MM.1S (cell line): ENCODE measurements at regions not wholly inside any gene's neighbourhood (a gene's known extent, or its start where the extent isn't known, plus 50 kb on each side); places are given as distances from the start of the nearest gene placed in this dataset.

Experiments used
- DNase-seq: peaks from one replicate; pipeline ENCODE4 v3.0.0-alpha.2; 2015
- H2AFZ ChIP-seq: fragments of 300-600 bp; sonication (generic); 2 replicates; pipeline ENCODE4 v1.6.0; 2016; ENCODE audit warnings: antibody characterized with exemption, low read length
- H3F3A ChIP-seq: fragments of 300-600 bp; sonication (generic); 2 replicates; pipeline ENCODE4 v1.6.1; 2016; ENCODE audit warnings: mild to moderate bottlenecking, antibody characterized with exemption, low read length, moderate library complexity, mixed read lengths; ENCODE audit not compliant: insufficient read depth
- H3K27ac ChIP-seq: fragments of 300-600 bp; sonication (generic); 2 replicates; pipeline ENCODE4 v1.5.1; 2016; ENCODE audit warnings: mild to moderate bottlenecking, low read length
- H3K27me3 ChIP-seq: fragments of 300-600 bp; sonication (generic); replicated peaks from 2 replicates; pipeline ENCODE4 v1.6.0; 2016; ENCODE audit warnings: low read length; ENCODE audit not compliant: insufficient read depth
- H3K36me3 ChIP-seq: fragments of 300-600 bp; sonication (generic); replicated peaks from 2 replicates; pipeline ENCODE4 v1.6.1; 2016; ENCODE audit warnings: mild to moderate bottlenecking, low read length, mixed read lengths; ENCODE audit not compliant: insufficient read depth
- H3K4me1 ChIP-seq: fragments of 300-600 bp; sonication (generic); 2 replicates; pipeline ENCODE4 v1.6.1; 2016; ENCODE audit warnings: low read length, mixed read lengths
- H3K4me2 ChIP-seq: fragments of 300-600 bp; sonication (generic); 2 replicates; pipeline ENCODE4 v1.6.0; 2016; ENCODE audit warnings: low read depth, low read length
- H3K4me3 ChIP-seq: fragments of 300-600 bp; sonication (generic); 2 replicates; pipeline ENCODE4 v1.5.1; 2016; ENCODE audit warnings: low read length, mixed read lengths
- H3K79me2 ChIP-seq: fragments of 300-600 bp; sonication (generic); 2 replicates; pipeline ENCODE4 v1.6.1; 2016; ENCODE audit warnings: mixed run types, low read length, mixed read lengths
- H3K9ac ChIP-seq: fragments of 300-600 bp; sonication (generic); 2 replicates; pipeline ENCODE4 v1.6.1; 2016; ENCODE audit warnings: low read length, mixed read lengths
- H3K9me2 ChIP-seq: fragments of 300-600 bp; sonication (generic); replicated peaks from 2 replicates; pipeline ENCODE4 v1.6.1; 2016; ENCODE audit warnings: mild to moderate bottlenecking, low read length, mixed read lengths; ENCODE audit not compliant: insufficient read depth
- H3K9me3 ChIP-seq: fragments of 300-600 bp; sonication (generic); replicated peaks from 2 replicates; pipeline ENCODE4 v1.6.1; 2016; ENCODE audit warnings: mild to moderate bottlenecking, low read length, mixed read lengths; ENCODE audit not compliant: insufficient read depth
- H4K20me1 ChIP-seq: fragments of 300-600 bp; sonication (generic); 2 replicates; pipeline ENCODE4 v1.6.1; 2016; ENCODE audit warnings: mild to moderate bottlenecking, low read length, moderate library complexity, mixed read lengths; ENCODE audit not compliant: insufficient read depth
- CTCF ChIP-seq: fragments of 300-600 bp; sonication (generic); IDR thresholded peaks from 2 replicates; pipeline ENCODE4 v1.5.1; 2016; ENCODE audit warnings: antibody characterized with exemption, low read length, mixed read lengths
- EZH2 ChIP-seq: fragments of 300-600 bp; sonication (generic); optimal IDR thresholded peaks from 2 replicates; pipeline ENCODE3; 2017; ENCODE audit warnings: low read depth, mild to moderate bottlenecking, antibody characterized with exemption, low read length, mixed read lengths
- EZH2phosphoT487 ChIP-seq: fragments of 300-600 bp; sonication (generic); IDR thresholded peaks from 2 replicates; pipeline ENCODE4 v1.6.1; 2018; ENCODE audit warnings: antibody characterized with exemption, low read length

- H3F3A ChIP-seq, result peaks cover 56% of the 10 kb centered on the region
- H3K4me3 ChIP-seq, result peak overlapping the region; percentile 84
- no peaks in the 10 kb centered on the region for H3K9me3 ChIP-seq
- H3K4me2 ChIP-seq, result peak overlapping the region; percentile 86
- peak overlapping the region; percentile 99 for H3K27ac ChIP-seq
- H4K20me1 ChIP-seq, result no peaks in the 10 kb centered on the region
- peak overlapping the region; percentile 49 for H2AFZ ChIP-seq
- DNase-seq, result no peak
- peak overlapping the region; percentile 93 for H3K9ac ChIP-seq
- H3K27me3 ChIP-seq, result no peaks in the 10 kb centered on the region
- H3K4me1 ChIP-seq, result peaks cover 11% of the 10 kb centered on the region; the same call in 1 of the 2 replicates
- TF ChIP-seq EZH2phosphoT487, result no peak
- TF ChIP-seq EZH2, result no peak
- no peak for TF ChIP-seq CTCF
- H3K36me3 ChIP-seq, result no peaks in the 10 kb centered on the region
- no peaks in the 10 kb centered on the region for H3K9me2 ChIP-seq
- H3K79me2 ChIP-seq, result no peaks in the 10 kb centered on the region
These were observed 93.4 kb upstream of the BTN3A2 start for GRCh38 chr6:26271668-26272024.

GRCh38 chr6:26272171-26272637 is 92.8 kb upstream of the BTN3A2 start:
- H3K9me2 ChIP-seq, result no peaks in the 10 kb centered on the region
- H3K4me1 ChIP-seq, result peaks cover 11% of the 10 kb centered on the region; the same call in 1 of the 2 replicates
- H3K4me2 ChIP-seq, result peak overlapping the region; percentile 86
- peaks cover 56% of the 10 kb centered on the region for H3F3A ChIP-seq
- no peaks in the 10 kb centered on the region for H3K36me3 ChIP-seq
- no peaks in the 10 kb centered on the region for H3K27me3 ChIP-seq
- H4K20me1 ChIP-seq, result no peaks in the 10 kb centered on the region
- H3K4me3 ChIP-seq, result peak overlapping the region; percentile 84
- no peaks in the 10 kb centered on the region for H3K79me2 ChIP-seq
- peak overlapping the region; percentile 93 for H3K9ac ChIP-seq
- peak; percentile 61 for DNase-seq
- H3K27ac ChIP-seq, result peak overlapping the region; percentile 99
- peak overlapping the region; percentile 49 for H2AFZ ChIP-seq
- no peaks in the 10 kb centered on the region for H3K9me3 ChIP-seq
- TF ChIP-seq EZH2 (no peak), CTCF (peak; percentile 14; the same call in 1 of the 2 replicates), EZH2phosphoT487 (no peak)

- no peak for TF ChIP-seq EZH2
- TF ChIP-seq EZH2phosphoT487, result no peak
- no peak for TF ChIP-seq CTCF
- peak overlapping the region; percentile 24 for H2AFZ ChIP-seq
- H3K4me2 ChIP-seq, result peak overlapping the region; percentile 72
- no peaks in the 10 kb centered on the region for H3K9me3 ChIP-seq
- H3K9me2 ChIP-seq, result no peaks in the 10 kb centered on the region
- H3K36me3 ChIP-seq, result no peaks in the 10 kb centered on the region
- peak overlapping the region; percentile 66 for H3K4me3 ChIP-seq
- peaks cover 11% of the 10 kb centered on the region; the same call in 1 of the 2 replicates for H3K4me1 ChIP-seq
- H3K27ac ChIP-seq, result peak overlapping the region; percentile 99
- H3K79me2 ChIP-seq, result no peaks in the 10 kb centered on the region
- H3F3A ChIP-seq, result peaks cover 56% of the 10 kb centered on the region
- no peaks in the 10 kb centered on the region for H4K20me1 ChIP-seq
- H3K9ac ChIP-seq, result peak overlapping the region; percentile 94
- peak; percentile 78 for DNase-seq
- no peaks in the 10 kb centered on the region for H3K27me3 ChIP-seq
These were observed 91.1 kb upstream of the BTN3A2 start for GRCh38 chr6:26273673-26274588.
